ENCODE measurements at regions not wholly inside any gene's neighbourhood (a gene's known extent, or its start where the extent isn't known, plus 50 kb on each side); places are given as distances from the start of the nearest gene placed in this dataset.
"Not testable (repeated sequence)": the region's sequence is repeated elsewhere in the genome, so short reads cannot be mapped to it uniquely, and the experiment has no call there.

GRCh38 chr10:131534836-131535235 is 223.3 kb upstream of the TCERG1L start:
- no peak for DNase-seq

- DNase-seq, result no peak
Observed at GRCh38 chr10:131536676-131537075, 225.2 kb upstream of the TCERG1L start.

GRCh38 chr10:131537281-131537680 is 225.8 kb upstream of the TCERG1L start:
- DNase-seq, result no peak

- DNase-seq, result no peak
Observed at GRCh38 chr10:131544495-131544894, 233.0 kb upstream of the TCERG1L start.

GRCh38 chr10:131546086-131546810 is 234.7 kb upstream of the TCERG1L start:
- no peak for DNase-seq

GRCh38 chr10:131547129-131547799 is 235.7 kb upstream of the TCERG1L start:
- no peak for DNase-seq

GRCh38 chr10:131548176-131548575 is 236.7 kb upstream of the TCERG1L start:
- no peak for DNase-seq

- DNase-seq, result no peak
Observed at GRCh38 chr10:131549116-131549515, 237.6 kb upstream of the TCERG1L start.

- no peak for DNase-seq
Observed at GRCh38 chr10:131553121-131553520, 241.6 kb upstream of the TCERG1L start.

GRCh38 chr10:131553581-131553980 is 242.1 kb upstream of the TCERG1L start:
- DNase-seq, result peak; percentile 15

- peak; percentile 6 for DNase-seq
Observed at GRCh38 chr10:131554821-131555220, 243.3 kb upstream of the TCERG1L start.

- no peak for DNase-seq
Observed at GRCh38 chr10:131555406-131555805, 243.9 kb upstream of the TCERG1L start.

GRCh38 chr10:131556061-131556896 is 244.8 kb upstream of the TCERG1L start:
- DNase-seq, result peak; percentile 37

GRCh38 chr10:131556897-131557495 is 245.5 kb upstream of the TCERG1L start:
- DNase-seq, result no peak

- not testable (repeated sequence) for DNase-seq
Observed at GRCh38 chr10:131557956-131558355, 246.4 kb upstream of the TCERG1L start.

- no peak for DNase-seq
Observed at GRCh38 chr10:131559450-131559911, 248.0 kb upstream of the TCERG1L start.

GRCh38 chr10:131560166-131560565 is 248.6 kb upstream of the TCERG1L start:
- DNase-seq, result no peak

- DNase-seq, result peak; percentile 7
Observed at GRCh38 chr10:131560706-131561355, 249.3 kb upstream of the TCERG1L start.

- DNase-seq, result peak; percentile 15
Observed at GRCh38 chr10:131561897-131562296, 250.4 kb upstream of the TCERG1L start.

- DNase-seq, result no peak
Observed at GRCh38 chr10:131563411-131563810, 251.9 kb upstream of the TCERG1L start.

GRCh38 chr10:131567279-131568162 is 256.0 kb upstream of the TCERG1L start:
- no peak for DNase-seq
